Activated B cell treated with CpG ODN at 0.5 μM for 24 hours (primary cell): ENCODE measurements at regions not wholly inside any gene's neighbourhood (a gene's known extent, or its start where the extent isn't known, plus 50 kb on each side); places are given as distances from the start of the nearest gene placed in this dataset.

ENCODE experiments used
- ATAC-seq: fragments of 200-7000 bp; cut with Tn5 transposase; one replicate; pipeline ENCODE4 v1.10.0; 2021; ENCODE audit warnings: low read depth, mild to moderate bottlenecking, moderate library complexity
- CTCF ChIA-PET: fragments of 350-600 bp; sonication (Branson Sonifier 250); formaldehyde crosslinking; loops from one replicate; lab custom pipeline; 2021; ENCODE audit warnings: antibody characterized with exemption; lab: Charles Lee
- POLR2A ChIA-PET: fragments of 350-600 bp; sonication (Branson Sonifier 250); formaldehyde crosslinking; loops from one replicate; lab custom pipeline; 2021; ENCODE audit warnings: antibody characterized with exemption; lab: Charles Lee
- DNase-seq: peaks from one replicate; pipeline ENCODE4 v3.0.0; 2022
- H3K27ac Mint-ChIP-seq: one replicate; pipeline ENCODE4 v1.8.0; 2020; ENCODE audit warnings: mixed read lengths
- H3K27me3 Mint-ChIP-seq: one replicate; pipeline ENCODE4 v1.8.0; 2021; ENCODE audit warnings: mixed read lengths
- H3K36me3 Mint-ChIP-seq: one replicate; pipeline ENCODE4 v1.8.0; 2021; ENCODE audit warnings: low read depth, mixed read lengths
- H3K4me1 Mint-ChIP-seq: one replicate; pipeline ENCODE4 v1.8.0; 2021; ENCODE audit warnings: mixed read lengths
- H3K4me3 Mint-ChIP-seq: one replicate; pipeline ENCODE4 v1.8.0; 2020; ENCODE audit warnings: mild to moderate bottlenecking, mixed read lengths
- H3K9me3 Mint-ChIP-seq: one replicate; pipeline ENCODE4 v1.8.0; 2020; ENCODE audit warnings: mixed read lengths
- intact Hi-C: fragments of 100-400 bp; cut with micrococcal nuclease; formaldehyde crosslinking; loops from one replicate; pipeline ENCODE4 v1.15.1; 2024
- TF ChIP-seq, protein P1 (sequence below): fragments of 200-600 bp; IDR thresholded peaks from one replicate; pipeline ENCODE4 v1.8.0; 2022; ENCODE audit warnings: antibody characterized with exemption, mild to moderate bottlenecking

DNA sequence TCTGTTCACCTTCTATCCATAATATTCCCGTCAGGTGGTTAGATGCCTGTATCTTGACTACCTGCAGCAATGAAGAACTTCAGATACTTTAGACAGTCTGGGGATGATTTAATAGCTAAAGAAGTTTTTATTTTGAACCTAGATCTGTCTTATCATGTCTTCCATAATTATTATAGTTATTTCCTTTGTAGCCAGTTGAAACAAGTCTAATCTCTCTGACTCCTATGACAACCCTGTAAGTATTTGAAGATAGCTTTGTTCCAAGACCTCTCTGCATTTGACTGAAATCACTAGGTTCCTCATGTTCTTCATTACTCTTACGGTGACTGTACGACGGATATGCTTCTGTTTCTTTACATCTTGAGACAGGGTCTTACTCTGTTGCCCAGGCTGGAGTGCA is 316.6 kb upstream of the BMP2 start:
- no peak for DNase-seq
- TF ChIP-seq, protein P1, sequence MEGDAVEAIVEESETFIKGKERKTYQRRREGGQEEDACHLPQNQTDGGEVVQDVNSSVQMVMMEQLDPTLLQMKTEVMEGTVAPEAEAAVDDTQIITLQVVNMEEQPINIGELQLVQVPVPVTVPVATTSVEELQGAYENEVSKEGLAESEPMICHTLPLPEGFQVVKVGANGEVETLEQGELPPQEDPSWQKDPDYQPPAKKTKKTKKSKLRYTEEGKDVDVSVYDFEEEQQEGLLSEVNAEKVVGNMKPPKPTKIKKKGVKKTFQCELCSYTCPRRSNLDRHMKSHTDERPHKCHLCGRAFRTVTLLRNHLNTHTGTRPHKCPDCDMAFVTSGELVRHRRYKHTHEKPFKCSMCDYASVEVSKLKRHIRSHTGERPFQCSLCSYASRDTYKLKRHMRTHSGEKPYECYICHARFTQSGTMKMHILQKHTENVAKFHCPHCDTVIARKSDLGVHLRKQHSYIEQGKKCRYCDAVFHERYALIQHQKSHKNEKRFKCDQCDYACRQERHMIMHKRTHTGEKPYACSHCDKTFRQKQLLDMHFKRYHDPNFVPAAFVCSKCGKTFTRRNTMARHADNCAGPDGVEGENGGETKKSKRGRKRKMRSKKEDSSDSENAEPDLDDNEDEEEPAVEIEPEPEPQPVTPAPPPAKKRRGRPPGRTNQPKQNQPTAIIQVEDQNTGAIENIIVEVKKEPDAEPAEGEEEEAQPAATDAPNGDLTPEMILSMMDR, result no peak
- Mint-ChIP-seq H3K4me1 (no peaks in the 10 kb centered on the region), H3K27ac (no peak overlapping the region), H3K36me3 (no peaks in the 10 kb centered on the region), H3K9me3 (peaks cover 3% of the 10 kb centered on the region), H3K4me3 (no peak overlapping the region), H3K27me3 (no peaks in the 10 kb centered on the region)
- ATAC-seq, result no peak
- intact Hi-C loops, result no loop called here
- CTCF ChIA-PET, result no interaction called here
- POLR2A ChIA-PET, result no interaction called here

DNA sequence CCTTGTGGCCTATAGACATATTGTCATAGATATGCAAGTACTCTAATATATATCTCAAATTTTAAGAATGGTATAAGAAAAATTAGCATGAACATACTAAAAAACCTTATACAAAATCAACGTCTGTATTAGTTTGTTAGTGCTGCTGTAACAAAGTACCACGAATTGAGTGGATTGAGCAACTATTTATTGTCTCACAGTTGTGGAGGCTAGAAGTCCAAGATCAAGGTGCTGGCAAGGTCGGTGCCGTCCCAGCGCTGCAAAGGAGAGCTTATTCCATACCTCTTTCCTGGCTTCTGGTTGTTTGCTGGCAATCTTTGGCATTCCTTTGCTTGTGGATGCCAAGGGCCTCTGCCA is 317.6 kb upstream of the FERMT1 start:
- no peak for ATAC-seq
- Mint-ChIP-seq H3K27me3 (no peaks in the 10 kb centered on the region), H3K4me1 (no peaks in the 10 kb centered on the region), H3K9me3 (peaks cover 8% of the 10 kb centered on the region), H3K36me3 (no peaks in the 10 kb centered on the region), H3K4me3 (no peak overlapping the region), H3K27ac (no peak overlapping the region)
- CTCF ChIA-PET, result no interaction called here
- intact Hi-C loops, result no loop called here
- TF ChIP-seq, protein P1, result no peak
- DNase-seq, result no peak
- POLR2A ChIA-PET, result no interaction called here

DNA sequence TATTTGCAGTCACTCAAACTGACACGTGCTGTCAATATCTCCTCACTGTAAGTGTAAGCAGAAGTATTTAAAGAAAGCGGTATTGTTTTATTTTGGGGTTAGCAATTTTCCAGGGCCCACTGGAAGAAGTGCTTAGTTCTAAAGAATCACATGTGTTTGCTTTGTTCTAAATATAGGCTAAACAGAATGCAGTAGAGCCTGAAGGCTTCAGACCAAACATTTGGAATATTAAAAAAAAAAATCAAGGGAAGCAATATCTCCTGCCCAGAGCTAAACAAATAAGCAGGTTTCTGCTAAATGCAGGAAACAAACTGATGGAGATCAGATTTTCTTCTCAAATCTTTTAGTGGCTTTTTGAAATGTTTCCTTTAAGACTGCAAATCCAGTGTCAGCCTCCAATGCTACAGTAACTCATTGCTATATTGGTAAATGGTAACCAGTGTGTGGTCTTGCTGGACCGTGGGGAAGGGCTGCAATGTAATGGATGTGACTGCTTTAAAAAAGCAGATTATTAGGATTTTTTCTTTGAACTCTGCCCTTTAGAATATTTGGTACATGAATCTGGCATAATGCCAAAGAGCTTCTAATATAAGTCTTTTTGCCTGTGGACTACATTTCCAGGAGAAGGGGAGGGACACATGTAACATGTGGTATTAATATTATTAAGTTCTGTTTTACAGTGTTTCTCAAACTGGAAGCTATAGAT is 317.1 kb upstream of the FERMT1 start:
- intact Hi-C loops, result no loop called here
- Mint-ChIP-seq H3K36me3 (no peaks in the 10 kb centered on the region), H3K4me3 (no peak overlapping the region), H3K4me1 (no peaks in the 10 kb centered on the region), H3K27ac (no peak overlapping the region), H3K27me3 (no peaks in the 10 kb centered on the region), H3K9me3 (peaks cover 8% of the 10 kb centered on the region)
- TF ChIP-seq, protein P1, result no peak
- DNase-seq (no peak), ATAC-seq (no peak)
- ChIA-PET POLR2A (no interaction called here), CTCF (no interaction called here)

DNA sequence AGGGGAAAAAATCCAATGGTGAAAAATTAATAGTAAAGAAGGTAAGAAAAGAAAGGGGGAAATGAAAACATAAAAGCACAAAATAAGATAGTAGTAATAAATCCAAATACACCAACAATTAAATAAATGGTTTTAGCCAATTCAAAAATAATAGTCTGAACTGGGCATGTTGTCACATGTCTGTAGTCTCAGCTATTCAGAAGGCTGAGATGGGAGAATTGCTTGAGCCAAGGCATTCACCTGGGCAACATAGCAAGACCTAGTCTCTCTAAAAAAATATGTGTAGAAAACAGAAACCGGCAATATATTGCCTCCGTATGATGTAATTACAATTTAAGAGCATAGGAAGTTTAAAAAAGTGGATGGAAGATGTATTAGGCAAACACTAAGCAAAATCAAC is 311.3 kb upstream of the FERMT1 start:
- CTCF ChIA-PET, result no interaction called here
- POLR2A ChIA-PET, result no interaction called here

DNA sequence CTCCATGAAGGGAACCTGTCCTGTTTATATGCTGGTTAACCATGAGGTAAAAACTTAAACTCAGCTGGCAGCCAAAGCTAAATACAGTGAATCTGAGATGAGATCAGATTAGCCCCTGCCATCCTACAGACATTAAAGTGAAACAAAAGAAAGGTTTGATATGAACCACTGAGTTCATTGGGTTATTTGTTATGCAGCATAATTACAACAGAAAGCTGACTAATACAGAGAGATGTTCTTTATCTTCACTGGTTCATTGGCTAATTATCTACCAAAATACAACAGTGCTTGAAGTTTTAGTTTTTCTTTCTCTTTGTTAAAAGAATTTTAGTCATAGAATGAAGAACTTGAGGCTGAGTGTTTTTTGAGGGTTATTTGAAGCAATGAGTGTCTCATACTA is 307.6 kb upstream of the FERMT1 start:
- DNase-seq, result no peak
- no peaks in the 10 kb centered on the region for H3K4me1 Mint-ChIP-seq
- ATAC-seq, result no peak
- H3K36me3 Mint-ChIP-seq, result no peaks in the 10 kb centered on the region
- no peak overlapping the region for H3K27ac Mint-ChIP-seq
- no peak overlapping the region for H3K4me3 Mint-ChIP-seq
- H3K9me3 Mint-ChIP-seq, result no peaks in the 10 kb centered on the region
- TF ChIP-seq, protein P1, result no peak
- ChIA-PET POLR2A (no interaction called here), CTCF (no interaction called here)
- H3K27me3 Mint-ChIP-seq, result no peaks in the 10 kb centered on the region
- intact Hi-C loops, result no loop called here

More for the DNA sequence above, 311.3 kb upstream of the FERMT1 start:
- Mint-ChIP-seq H3K4me3 (no peak overlapping the region), H3K27me3 (no peaks in the 10 kb centered on the region), H3K9me3 (peaks cover 8% of the 10 kb centered on the region), H3K4me1 (no peaks in the 10 kb centered on the region), H3K36me3 (no peaks in the 10 kb centered on the region), H3K27ac (no peak overlapping the region)
- intact Hi-C loops, result no loop called here
- DNase-seq (no peak), ATAC-seq (no peak)
- TF ChIP-seq, protein P1, result no peak
